Activated CD4-positive, alpha-beta memory T cell treated with anti-CD3 and anti-CD28 coated beads, Interleukin-2, amount 10 ng/mL, durations not matched to agents 7 days and 5 days (primary cell): ENCODE measurements at regions not wholly inside any gene's neighbourhood (a gene's known extent, or its start where the extent isn't known, plus 50 kb on each side); places are given as distances from the start of the nearest gene placed in this dataset.

Experiments used
- CTCF ChIA-PET: fragments of 350-600 bp; sonication (Branson Sonifier 250); formaldehyde crosslinking; loops from one replicate; lab custom pipeline; 2021; ENCODE audit warnings: antibody characterized with exemption, inconsistent platforms; lab: Charles Lee
- POLR2A ChIA-PET: fragments of 350-600 bp; sonication (Branson Sonifier 250); formaldehyde crosslinking; loops from one replicate; lab custom pipeline; 2021; ENCODE audit warnings: antibody characterized with exemption; lab: Charles Lee
- DNase-seq: peaks from one replicate; pipeline ENCODE4 v3.0.0-alpha.2; 2020
- H3K27ac Mint-ChIP-seq: one replicate; pipeline ENCODE4 v1.8.0; 2021; ENCODE audit warnings: mild to moderate bottlenecking, mixed read lengths
- H3K27me3 Mint-ChIP-seq: one replicate; pipeline ENCODE4 v1.8.0; 2021; ENCODE audit warnings: mixed read lengths
- H3K36me3 Mint-ChIP-seq: one replicate; pipeline ENCODE4 v1.8.0; 2021; ENCODE audit warnings: low read depth, mixed read lengths
- H3K4me1 Mint-ChIP-seq: one replicate; pipeline ENCODE4 v1.8.0; 2021; ENCODE audit warnings: mixed read lengths
- H3K4me3 Mint-ChIP-seq: one replicate; pipeline ENCODE4 v1.8.0; 2021; ENCODE audit warnings: mild to moderate bottlenecking, mixed read lengths
- H3K9me3 Mint-ChIP-seq: one replicate; pipeline ENCODE4 v1.8.0; 2021; ENCODE audit warnings: mixed read lengths

- ChIA-PET CTCF (no interaction called here), POLR2A (no interaction called here)
Observed at GRCh38 chr15:49706805-49707204, 86.0 kb downstream of the DTWD1 start.

DNA sequence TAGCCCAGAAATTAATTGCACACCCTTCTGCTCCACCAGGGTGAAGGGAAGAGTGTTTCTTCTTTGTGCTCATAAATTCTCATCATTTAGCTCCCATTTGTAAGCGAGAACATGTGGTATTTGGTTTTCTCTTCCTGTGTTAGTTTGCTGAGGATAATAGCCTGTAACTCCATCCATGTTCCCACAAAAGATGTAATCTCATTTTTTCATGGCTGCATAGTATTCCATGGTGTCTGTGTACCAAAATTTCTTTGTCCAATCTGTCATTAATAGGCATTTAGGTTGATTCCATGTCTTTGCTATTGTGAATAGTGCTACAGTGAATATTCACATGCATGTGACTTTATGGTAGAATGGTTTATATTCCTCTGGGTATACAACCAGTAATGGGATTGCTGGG is 86.8 kb downstream of the DTWD1 start:
- no peak for DNase-seq
- H3K27me3 Mint-ChIP-seq: peaks cover 3% of the 10 kb centered on the region
- CTCF ChIA-PET: no interaction called here
- POLR2A ChIA-PET: no interaction called here
- H3K9me3 Mint-ChIP-seq: peaks cover 12% of the 10 kb centered on the region
- H3K27ac Mint-ChIP-seq: no peak overlapping the region
- H3K4me3 Mint-ChIP-seq: no peak overlapping the region
- H3K36me3 Mint-ChIP-seq: peaks cover 3% of the 10 kb centered on the region
- no peaks in the 10 kb centered on the region for H3K4me1 Mint-ChIP-seq

More at GRCh38 chr15:49706805-49707204, 86.0 kb downstream of the DTWD1 start:
- Mint-ChIP-seq H3K27me3 (peaks cover 3% of the 10 kb centered on the region), H3K36me3 (peaks cover 3% of the 10 kb centered on the region), H3K4me1 (no peaks in the 10 kb centered on the region), H3K27ac (no peak overlapping the region), H3K4me3 (no peak overlapping the region), H3K9me3 (peaks cover 12% of the 10 kb centered on the region)
- DNase-seq: no peak

- no peak overlapping the region for H3K4me3 Mint-ChIP-seq
- H3K9me3 Mint-ChIP-seq: peaks cover 12% of the 10 kb centered on the region
- H3K4me1 Mint-ChIP-seq: peaks cover 3% of the 10 kb centered on the region
- ChIA-PET POLR2A (no interaction called here), CTCF (no interaction called here)
- H3K27ac Mint-ChIP-seq: no peak overlapping the region
- H3K27me3 Mint-ChIP-seq: peaks cover 3% of the 10 kb centered on the region
- peaks cover 3% of the 10 kb centered on the region for H3K36me3 Mint-ChIP-seq
- no peak for DNase-seq
Observed at GRCh38 chr15:49709646-49710214, 88.9 kb downstream of the DTWD1 start.

DNA sequence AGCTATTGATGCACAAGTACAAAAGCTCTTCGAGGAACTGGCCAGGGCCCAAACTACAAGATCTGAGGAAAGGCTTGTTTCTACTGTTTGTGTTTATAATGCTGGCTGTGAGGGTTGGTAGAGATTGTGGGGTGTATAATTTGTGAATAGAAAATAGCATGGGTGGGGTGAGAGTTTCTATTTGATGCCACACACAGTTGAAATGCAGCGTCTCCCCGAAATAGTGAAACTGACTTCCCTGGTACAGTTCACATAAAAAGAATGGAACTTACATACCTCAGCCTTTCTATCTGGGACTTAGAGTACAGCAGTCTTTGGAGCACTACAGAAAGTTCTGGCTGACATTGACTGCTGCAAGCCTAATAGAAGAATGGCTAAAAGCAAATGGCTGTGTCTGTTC is 91.3 kb downstream of the DTWD1 start:
- H3K9me3 Mint-ChIP-seq: peaks cover 12% of the 10 kb centered on the region
- H3K27ac Mint-ChIP-seq: no peak overlapping the region
- no peak for DNase-seq
- H3K4me1 Mint-ChIP-seq: peaks cover 11% of the 10 kb centered on the region
- no peak overlapping the region for H3K4me3 Mint-ChIP-seq
- peaks cover 3% of the 10 kb centered on the region for H3K36me3 Mint-ChIP-seq
- POLR2A ChIA-PET: no interaction called here
- CTCF ChIA-PET: no interaction called here
- H3K27me3 Mint-ChIP-seq: peaks cover 3% of the 10 kb centered on the region

DNA sequence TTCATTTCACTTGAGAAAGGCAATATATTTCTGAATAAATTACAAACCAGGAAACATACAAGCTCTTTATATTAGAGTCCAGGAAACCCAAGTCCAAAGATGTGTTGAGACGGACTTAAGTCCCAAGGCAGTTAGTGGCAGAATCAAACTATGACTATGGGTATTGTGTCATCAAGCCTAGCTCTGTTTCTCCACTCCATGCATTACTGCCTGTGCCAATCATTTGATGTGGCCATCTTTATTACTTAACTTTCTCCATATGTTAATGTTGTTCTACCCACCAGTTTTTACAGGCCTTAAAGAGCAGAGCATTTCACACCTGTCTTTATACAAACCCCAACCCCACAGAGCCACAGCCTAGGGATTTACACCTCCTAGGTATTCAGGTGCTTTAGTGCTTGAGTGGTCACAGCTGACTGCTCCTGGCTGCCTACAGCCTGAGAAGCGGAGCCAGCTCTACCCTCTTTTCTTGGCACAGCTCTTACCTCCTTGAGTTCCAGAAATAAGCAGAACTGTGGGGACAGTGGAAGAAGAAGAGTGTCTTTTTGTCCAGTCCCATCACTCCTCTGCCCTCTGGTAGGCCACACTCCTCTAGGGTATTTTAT is 92.1 kb downstream of the DTWD1 start:
- no peak overlapping the region for H3K4me3 Mint-ChIP-seq
- peaks cover 11% of the 10 kb centered on the region for H3K4me1 Mint-ChIP-seq
- POLR2A ChIA-PET: no interaction called here
- H3K27ac Mint-ChIP-seq: no peak overlapping the region
- CTCF ChIA-PET: no interaction called here
- peaks cover 3% of the 10 kb centered on the region for H3K27me3 Mint-ChIP-seq
- no peak for DNase-seq
- peaks cover 3% of the 10 kb centered on the region for H3K36me3 Mint-ChIP-seq
- peaks cover 12% of the 10 kb centered on the region for H3K9me3 Mint-ChIP-seq

- no peak overlapping the region for H3K4me3 Mint-ChIP-seq
- DNase-seq: no peak
- no peak overlapping the region for H3K27ac Mint-ChIP-seq
- no peaks in the 10 kb centered on the region for H3K36me3 Mint-ChIP-seq
- no peaks in the 10 kb centered on the region for H3K27me3 Mint-ChIP-seq
- ChIA-PET CTCF (no interaction called here), POLR2A (no interaction called here)
- peaks cover 11% of the 10 kb centered on the region for H3K4me1 Mint-ChIP-seq
- H3K9me3 Mint-ChIP-seq: peaks cover 6% of the 10 kb centered on the region
Observed at GRCh38 chr15:49715211-49715610, 94.4 kb downstream of the DTWD1 start.

- H3K4me1 Mint-ChIP-seq: peaks cover 11% of the 10 kb centered on the region
- POLR2A ChIA-PET: no interaction called here
- CTCF ChIA-PET: no interaction called here
- H3K27ac Mint-ChIP-seq: no peak overlapping the region
- DNase-seq: no peak
- no peaks in the 10 kb centered on the region for H3K36me3 Mint-ChIP-seq
- H3K27me3 Mint-ChIP-seq: no peaks in the 10 kb centered on the region
- peaks cover 6% of the 10 kb centered on the region for H3K9me3 Mint-ChIP-seq
- no peak overlapping the region for H3K4me3 Mint-ChIP-seq
Observed at GRCh38 chr15:49715701-49716100, 94.9 kb downstream of the DTWD1 start.

DNA sequence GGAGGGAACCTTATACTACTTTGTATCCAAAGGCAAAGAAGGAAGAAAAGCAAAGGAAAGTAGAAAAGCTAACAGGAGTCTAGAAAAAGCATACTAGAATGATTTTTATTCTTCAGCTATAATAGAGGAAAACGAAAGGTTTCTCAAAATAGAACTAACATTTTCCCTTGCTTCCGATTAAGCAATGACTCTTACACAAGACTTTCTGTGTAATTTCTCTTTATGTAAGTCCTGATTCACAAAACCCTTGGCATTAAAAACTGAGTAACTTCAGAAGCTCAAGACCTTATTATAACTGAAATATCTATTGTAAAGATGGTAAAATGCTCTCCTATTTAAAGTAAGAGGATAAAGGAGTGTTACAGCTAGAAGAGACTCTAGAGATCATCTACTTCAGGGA is 97.4 kb downstream of the DTWD1 start:
- Mint-ChIP-seq H3K27ac (no peak overlapping the region), H3K9me3 (no peaks in the 10 kb centered on the region), H3K4me1 (peaks cover 11% of the 10 kb centered on the region), H3K4me3 (no peak overlapping the region), H3K27me3 (peaks cover 6% of the 10 kb centered on the region), H3K36me3 (no peaks in the 10 kb centered on the region)
- POLR2A ChIA-PET: no interaction called here
- CTCF ChIA-PET: no interaction called here
- DNase-seq: no peak

DNA sequence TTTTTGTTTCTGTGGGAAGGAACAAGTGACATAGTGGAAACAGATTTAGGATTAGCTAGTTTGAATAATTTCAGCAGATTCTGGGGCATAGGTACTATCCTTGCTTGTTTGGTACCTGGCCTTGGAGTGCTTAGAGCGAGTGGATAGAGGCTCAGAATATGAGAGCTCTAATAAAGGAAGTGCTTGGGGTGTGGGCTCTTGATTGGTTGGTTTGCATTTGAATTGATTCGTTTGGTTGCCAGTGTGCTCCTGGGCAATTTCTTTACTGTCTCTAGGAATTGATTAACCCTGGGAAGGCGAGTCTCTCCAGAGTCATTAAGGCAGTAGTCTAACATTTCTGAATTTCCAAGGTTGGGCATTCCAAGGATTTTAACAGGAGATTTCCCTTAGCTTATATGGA is 98.0 kb downstream of the DTWD1 start:
- CTCF ChIA-PET: no interaction called here
- peaks cover 11% of the 10 kb centered on the region for H3K4me1 Mint-ChIP-seq
- POLR2A ChIA-PET: no interaction called here
- peaks cover 8% of the 10 kb centered on the region for H3K27me3 Mint-ChIP-seq
- no peak overlapping the region for H3K4me3 Mint-ChIP-seq
- H3K27ac Mint-ChIP-seq: no peak overlapping the region
- H3K9me3 Mint-ChIP-seq: no peaks in the 10 kb centered on the region
- no peaks in the 10 kb centered on the region for H3K36me3 Mint-ChIP-seq
- DNase-seq: no peak

DNA sequence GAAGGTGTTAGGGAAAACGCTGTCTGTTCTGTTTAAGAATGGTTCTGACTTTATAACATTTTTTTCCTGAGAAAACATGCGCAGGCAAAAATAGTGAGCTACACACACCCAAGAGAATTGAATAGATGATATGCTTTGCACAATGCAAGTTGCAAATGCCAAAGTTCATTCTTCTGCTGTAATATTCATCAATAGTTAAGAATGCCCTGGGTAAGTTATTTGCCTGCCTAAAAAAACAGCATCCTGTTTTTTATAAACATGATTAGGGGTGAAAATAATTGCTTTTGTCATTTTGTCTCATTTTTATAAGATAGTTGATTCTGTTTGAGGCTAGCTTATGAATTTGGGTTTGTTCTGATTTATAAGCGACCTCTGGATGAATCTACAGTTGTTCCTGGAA is 99.4 kb downstream of the DTWD1 start:
- no peaks in the 10 kb centered on the region for H3K36me3 Mint-ChIP-seq

DNA sequence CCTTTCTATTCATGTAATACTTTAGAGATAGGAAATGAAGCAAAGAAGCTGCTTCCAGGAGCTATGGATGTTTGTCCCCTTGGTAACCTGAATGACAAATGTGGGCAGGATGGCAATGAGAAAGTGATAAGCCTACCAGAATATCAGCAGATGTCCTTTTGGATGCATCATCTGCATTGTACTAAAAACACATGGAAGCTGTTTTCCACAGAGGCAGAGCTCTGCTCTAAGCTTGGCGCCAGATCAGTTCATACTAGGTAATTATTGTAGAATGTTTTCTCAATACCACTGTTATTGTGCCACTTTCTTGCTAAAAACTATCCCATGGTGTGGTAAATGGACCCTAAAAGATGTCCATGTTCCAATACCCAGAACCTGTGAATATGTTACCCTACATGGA is 100.2 kb downstream of the DTWD1 start:
- Mint-ChIP-seq H3K36me3 (no peaks in the 10 kb centered on the region), H3K9me3 (no peaks in the 10 kb centered on the region), H3K27me3 (peaks cover 9% of the 10 kb centered on the region), H3K4me1 (no peaks in the 10 kb centered on the region), H3K27ac (no peak overlapping the region), H3K4me3 (no peak overlapping the region)
- no peak for DNase-seq
- CTCF ChIA-PET: no interaction called here
- POLR2A ChIA-PET: no interaction called here

More for the DNA sequence above, 99.4 kb downstream of the DTWD1 start:
- Mint-ChIP-seq H3K27ac (no peak overlapping the region), H3K9me3 (no peaks in the 10 kb centered on the region), H3K4me1 (peaks cover 3% of the 10 kb centered on the region), H3K27me3 (peaks cover 9% of the 10 kb centered on the region), H3K4me3 (no peak overlapping the region)
- POLR2A ChIA-PET: no interaction called here
- DNase-seq: no peak
- CTCF ChIA-PET: no interaction called here

DNA sequence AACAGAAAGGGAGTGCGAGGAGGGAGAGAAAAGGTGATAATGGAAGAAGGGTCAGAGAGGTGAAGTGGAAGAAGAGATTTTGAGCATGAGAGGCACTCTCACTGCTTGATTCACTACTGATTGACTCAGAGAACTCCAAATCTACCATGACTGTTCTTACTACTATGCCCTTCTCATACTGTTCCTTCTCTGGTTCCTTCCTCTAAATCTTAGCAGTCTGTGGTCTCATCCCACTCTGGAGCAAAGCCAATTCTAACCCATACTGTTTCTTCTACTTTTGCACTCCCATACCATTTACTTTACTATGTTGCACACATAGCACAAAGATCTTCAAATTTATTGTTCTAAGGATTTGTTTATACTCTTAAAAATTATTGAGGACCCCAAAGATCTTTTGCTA is 100.8 kb downstream of the DTWD1 start:
- H3K27me3 Mint-ChIP-seq: peaks cover 9% of the 10 kb centered on the region
- POLR2A ChIA-PET: no interaction called here
- H3K4me1 Mint-ChIP-seq: no peaks in the 10 kb centered on the region
- no peak overlapping the region for H3K27ac Mint-ChIP-seq
- no peak for DNase-seq
- H3K4me3 Mint-ChIP-seq: no peak overlapping the region
- CTCF ChIA-PET: no interaction called here
- no peaks in the 10 kb centered on the region for H3K9me3 Mint-ChIP-seq
- H3K36me3 Mint-ChIP-seq: no peaks in the 10 kb centered on the region

- peaks cover 9% of the 10 kb centered on the region for H3K27me3 Mint-ChIP-seq
- H3K4me3 Mint-ChIP-seq: no peak overlapping the region
- no peak overlapping the region for H3K27ac Mint-ChIP-seq
Observed at GRCh38 chr15:49723981-49724380, 103.1 kb downstream of the DTWD1 start.

More at GRCh38 chr15:49723981-49724380, 103.1 kb downstream of the DTWD1 start:
- DNase-seq: no peak
- Mint-ChIP-seq H3K9me3 (no peaks in the 10 kb centered on the region), H3K36me3 (no peaks in the 10 kb centered on the region), H3K4me1 (no peaks in the 10 kb centered on the region)
- POLR2A ChIA-PET: no interaction called here
- CTCF ChIA-PET: interaction anchor here (1.6 kb wide), 1 partner anchor 18 kb away, joined by 4 read pairs; no protein-coding TSS in a partner anchor
